ENCODE measurements at regions not wholly inside any gene's neighbourhood (a gene's known extent, or its start where the extent isn't known, plus 50 kb on each side); places are given as distances from the start of the nearest gene placed in this dataset.
"Not testable (repeated sequence)": the region's sequence is repeated elsewhere in the genome, so short reads cannot be mapped to it uniquely, and the experiment has no call there.

DNA sequence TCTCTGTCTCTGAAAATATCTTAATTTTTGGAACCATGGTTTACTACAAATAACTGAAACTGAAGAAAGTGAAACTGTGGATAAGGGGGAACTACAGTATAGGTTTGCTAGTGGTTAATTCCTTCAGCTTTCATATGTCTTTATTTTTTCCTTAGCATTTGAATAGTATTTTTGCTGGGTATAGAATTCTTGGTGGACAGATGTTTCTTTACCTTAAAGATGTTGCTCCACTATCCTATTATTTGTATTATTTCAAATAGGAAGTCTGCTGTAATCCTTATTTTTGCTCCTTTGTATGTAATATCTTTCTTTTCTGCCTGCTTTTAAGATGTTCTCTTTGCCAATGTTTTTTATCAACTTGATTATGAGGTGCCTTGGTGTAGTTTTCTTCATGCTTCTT, 152.9 kb upstream of the ISL1 start:
- H3K79me2 ChIP-seq, result no peaks in the 10 kb centered on the region
- no peaks in the 10 kb centered on the region for H3K36me3 ChIP-seq (replicated peaks; ENCODE audit: insufficient read depth, low read depth)
- no peak for DNase-seq (ENCODE audit: low spot score)
- H3K27me3 ChIP-seq, result no peaks in the 10 kb centered on the region
- TF ChIP-seq CTCF (IDR thresholded peaks at IDR 0.05; ENCODE audit: poor library complexity), result no peak
- no peak for TF ChIP-seq EZH2 (IDR thresholded peaks at IDR 0.05; ENCODE audit: borderline replicate concordance)
- no peak for TF ChIP-seq EZH2phosphoT487 (IDR thresholded peaks at IDR 0.05; ENCODE audit: low read depth, severe bottlenecking, unreplicated experiment)
- no peaks in the 10 kb centered on the region for H4K20me1 ChIP-seq (ENCODE audit: insufficient read depth, poor library complexity, severe bottlenecking)
- H3K9me2 ChIP-seq (replicated peaks; ENCODE audit: insufficient read depth), result no peaks in the 10 kb centered on the region
- no peak overlapping the region for H3K27ac ChIP-seq
- H3K9me3 ChIP-seq (ENCODE audit: low read depth), result no peaks in the 10 kb centered on the region
- H2AFZ ChIP-seq, result no peak overlapping the region
- peaks cover 7% of the 10 kb centered on the region for H3K4me1 ChIP-seq (ENCODE audit: insufficient read depth)
- no peak overlapping the region for H3K4me3 ChIP-seq
- no peak overlapping the region for H3K4me2 ChIP-seq

DNA sequence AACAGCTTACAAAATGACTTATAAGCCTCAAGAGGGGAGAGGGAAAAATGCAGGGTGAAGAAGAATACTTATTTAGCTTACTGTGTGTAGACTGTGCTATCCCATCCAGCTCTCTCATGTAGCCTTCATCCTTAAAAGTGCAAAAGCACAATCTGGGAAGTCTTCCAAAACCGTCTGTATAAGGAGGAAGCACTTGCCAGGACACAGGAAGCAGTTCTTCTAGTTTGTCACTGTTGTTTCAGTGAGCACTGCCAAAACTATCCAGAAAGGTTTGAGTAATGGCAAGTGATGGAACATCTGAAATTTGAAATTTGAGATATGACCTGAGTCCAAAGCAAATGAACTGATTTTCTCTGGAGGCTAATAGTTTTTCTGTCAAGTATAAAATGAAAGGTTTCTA, 140.8 kb upstream of the ISL1 start:
- Histone ChIP-seq H3K79me2 (no peaks in the 10 kb centered on the region), H3K4me3 (no peak overlapping the region), H3K9me2 (replicated peaks; ENCODE audit: insufficient read depth) (no peaks in the 10 kb centered on the region), H3K9me3 (ENCODE audit: low read depth) (no peaks in the 10 kb centered on the region), H3K36me3 (replicated peaks; ENCODE audit: insufficient read depth, low read depth) (no peaks in the 10 kb centered on the region), H3K27ac (no peak overlapping the region), H2AFZ (no peak overlapping the region), H3K27me3 (no peaks in the 10 kb centered on the region), H3K4me2 (no peak overlapping the region), H4K20me1 (ENCODE audit: insufficient read depth, poor library complexity, severe bottlenecking) (no peaks in the 10 kb centered on the region), H3K4me1 (ENCODE audit: insufficient read depth) (no peaks in the 10 kb centered on the region)
- TF ChIP-seq CTCF (IDR thresholded peaks at IDR 0.05; ENCODE audit: poor library complexity) (no peak), EZH2phosphoT487 (IDR thresholded peaks at IDR 0.05; ENCODE audit: low read depth, severe bottlenecking, unreplicated experiment) (no peak), EZH2 (IDR thresholded peaks at IDR 0.05; ENCODE audit: borderline replicate concordance) (no peak)
- DNase-seq (ENCODE audit: low spot score), result no peak
- 50% methylated on average over 1 of the region's 1 CpG for WGBS (ENCODE audit: low lambda C conversion rate, missing lambda C conversion rate)

- not testable (repeated sequence) for H3K4me2 ChIP-seq; H3K4me3 ChIP-seq; H2AFZ ChIP-seq; H3K4me1 ChIP-seq (ENCODE audit: insufficient read depth); H3K27ac ChIP-seq; H3K36me3 ChIP-seq (replicated peaks; ENCODE audit: insufficient read depth, low read depth); H3K79me2 ChIP-seq; H3K9me3 ChIP-seq (ENCODE audit: low read depth); DNase-seq (ENCODE audit: low spot score); H3K27me3 ChIP-seq; H3K9me2 ChIP-seq (replicated peaks; ENCODE audit: insufficient read depth); H4K20me1 ChIP-seq (ENCODE audit: insufficient read depth, poor library complexity, severe bottlenecking)
- WGBS (ENCODE audit: low lambda C conversion rate, missing lambda C conversion rate), result 83% methylated on average over 7 of the region's 10 CpGs
Measured at GRCh38 chr5:51250957-51251356, 132.3 kb upstream of the ISL1 start.

DNA sequence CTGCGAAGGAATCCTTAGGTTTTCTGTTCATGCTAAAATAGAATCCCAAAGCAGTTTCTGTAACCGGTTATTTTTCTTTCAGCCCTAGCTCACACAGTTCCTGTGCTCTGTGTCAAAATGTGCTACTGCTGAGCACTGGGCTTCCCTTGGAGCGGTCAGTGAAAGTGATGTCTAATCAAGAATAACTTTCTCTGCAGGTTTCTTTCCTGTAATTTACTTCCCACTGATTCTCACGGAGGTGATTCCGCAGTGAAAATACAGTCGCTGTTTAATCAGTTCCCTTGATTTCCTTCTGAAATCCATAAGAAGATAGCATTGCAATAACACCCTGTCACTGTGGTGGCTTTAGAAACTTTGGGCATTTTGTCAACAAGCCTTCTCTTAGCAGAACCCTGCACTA, 112.0 kb upstream of the ISL1 start:
- WGBS (ENCODE audit: low lambda C conversion rate, missing lambda C conversion rate), result 86% methylated on average over 6 of the region's 6 CpGs

More for the DNA sequence above, 112.0 kb upstream of the ISL1 start:
- H3K27ac ChIP-seq, result no peak overlapping the region
- no peaks in the 10 kb centered on the region for H3K36me3 ChIP-seq (replicated peaks; ENCODE audit: insufficient read depth, low read depth)
- H3K4me1 ChIP-seq (ENCODE audit: insufficient read depth), result no peaks in the 10 kb centered on the region
- H3K27me3 ChIP-seq, result no peaks in the 10 kb centered on the region
- H4K20me1 ChIP-seq (ENCODE audit: insufficient read depth, poor library complexity, severe bottlenecking), result no peaks in the 10 kb centered on the region
- no peak overlapping the region for H3K4me3 ChIP-seq
- no peaks in the 10 kb centered on the region for H3K9me2 ChIP-seq (replicated peaks; ENCODE audit: insufficient read depth)
- H2AFZ ChIP-seq, result no peak overlapping the region
- TF ChIP-seq EZH2phosphoT487 (IDR thresholded peaks at IDR 0.05; ENCODE audit: low read depth, severe bottlenecking, unreplicated experiment) (no peak), CTCF (IDR thresholded peaks at IDR 0.05; ENCODE audit: poor library complexity) (no peak), EZH2 (IDR thresholded peaks at IDR 0.05; ENCODE audit: borderline replicate concordance) (no peak)
- DNase-seq (ENCODE audit: low spot score), result no peak
- no peak overlapping the region for H3K4me2 ChIP-seq
- no peaks in the 10 kb centered on the region for H3K79me2 ChIP-seq
- H3K9me3 ChIP-seq (ENCODE audit: low read depth), result no peaks in the 10 kb centered on the region

Measured in hepatocyte (in vitro differentiated cells).